ENCODE measurements at regions not wholly inside any gene's neighbourhood (a gene's known extent, or its start where the extent isn't known, plus 50 kb on each side); places are given as distances from the start of the nearest gene placed in this dataset.

DNA sequence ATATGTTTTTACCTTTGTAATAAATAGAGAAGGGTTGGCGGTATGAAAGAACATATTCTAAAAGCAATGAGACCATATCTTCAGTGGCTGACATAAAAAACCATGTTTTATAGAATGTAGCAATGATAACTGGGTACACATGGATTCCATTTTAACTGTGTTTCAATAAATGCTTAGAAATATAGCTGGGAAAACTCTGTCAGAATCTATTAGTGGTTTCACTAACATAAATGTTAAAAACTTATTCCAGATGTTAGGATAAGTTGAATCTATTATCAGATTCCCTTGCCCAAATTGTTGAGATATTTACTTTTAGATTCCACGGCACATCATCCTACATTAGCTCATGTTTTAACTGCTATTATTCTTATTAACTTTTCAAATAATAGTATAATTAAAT is 772.2 kb upstream of the ALCAM start:
- TF ChIP-seq, protein P1, sequence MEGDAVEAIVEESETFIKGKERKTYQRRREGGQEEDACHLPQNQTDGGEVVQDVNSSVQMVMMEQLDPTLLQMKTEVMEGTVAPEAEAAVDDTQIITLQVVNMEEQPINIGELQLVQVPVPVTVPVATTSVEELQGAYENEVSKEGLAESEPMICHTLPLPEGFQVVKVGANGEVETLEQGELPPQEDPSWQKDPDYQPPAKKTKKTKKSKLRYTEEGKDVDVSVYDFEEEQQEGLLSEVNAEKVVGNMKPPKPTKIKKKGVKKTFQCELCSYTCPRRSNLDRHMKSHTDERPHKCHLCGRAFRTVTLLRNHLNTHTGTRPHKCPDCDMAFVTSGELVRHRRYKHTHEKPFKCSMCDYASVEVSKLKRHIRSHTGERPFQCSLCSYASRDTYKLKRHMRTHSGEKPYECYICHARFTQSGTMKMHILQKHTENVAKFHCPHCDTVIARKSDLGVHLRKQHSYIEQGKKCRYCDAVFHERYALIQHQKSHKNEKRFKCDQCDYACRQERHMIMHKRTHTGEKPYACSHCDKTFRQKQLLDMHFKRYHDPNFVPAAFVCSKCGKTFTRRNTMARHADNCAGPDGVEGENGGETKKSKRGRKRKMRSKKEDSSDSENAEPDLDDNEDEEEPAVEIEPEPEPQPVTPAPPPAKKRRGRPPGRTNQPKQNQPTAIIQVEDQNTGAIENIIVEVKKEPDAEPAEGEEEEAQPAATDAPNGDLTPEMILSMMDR (conservative IDR thresholded peaks at IDR 0.05) = no peak
- H3K27ac Mint-ChIP-seq = no peak overlapping the region
- H3K4me1 Mint-ChIP-seq (ENCODE audit: unreplicated experiment) = peaks cover 8% of the 10 kb centered on the region
- no peak overlapping the region for H3K4me3 Mint-ChIP-seq
- no peaks in the 10 kb centered on the region for H3K27me3 Mint-ChIP-seq
- no peaks in the 10 kb centered on the region for H3K36me3 Mint-ChIP-seq
- H3K9me3 Mint-ChIP-seq = no peaks in the 10 kb centered on the region
- no peak for DNase-seq (ENCODE audit: extremely low spot score, unreplicated experiment)

DNA sequence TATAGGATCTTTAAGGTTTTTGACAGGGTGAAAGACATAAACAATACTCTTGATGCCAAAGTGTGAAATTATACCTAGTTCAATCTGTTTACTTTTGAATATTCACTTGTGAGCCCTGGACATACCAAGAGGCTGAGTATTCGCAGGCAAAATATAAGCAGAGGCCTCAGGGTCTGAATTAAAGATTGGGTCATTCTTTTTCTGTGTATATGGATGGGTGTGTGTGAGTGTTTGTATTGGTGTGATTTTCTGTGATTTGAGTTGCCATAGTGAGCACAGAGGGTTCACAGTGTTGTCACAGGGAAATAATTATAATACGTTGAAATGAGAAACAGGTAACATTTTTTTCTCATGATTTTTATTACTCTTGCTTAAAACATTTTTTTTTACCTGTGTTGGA is 770.7 kb upstream of the ALCAM start:
- H3K9me3 Mint-ChIP-seq = no peaks in the 10 kb centered on the region
- peaks cover 13% of the 10 kb centered on the region for H3K4me1 Mint-ChIP-seq (ENCODE audit: unreplicated experiment)
- no peaks in the 10 kb centered on the region for H3K27me3 Mint-ChIP-seq
- no peak for DNase-seq (ENCODE audit: extremely low spot score, unreplicated experiment)
- H3K27ac Mint-ChIP-seq = no peak overlapping the region
- no peak overlapping the region for H3K4me3 Mint-ChIP-seq
- no peaks in the 10 kb centered on the region for H3K36me3 Mint-ChIP-seq
- TF ChIP-seq, protein P1 (conservative IDR thresholded peaks at IDR 0.05) = no peak

DNA sequence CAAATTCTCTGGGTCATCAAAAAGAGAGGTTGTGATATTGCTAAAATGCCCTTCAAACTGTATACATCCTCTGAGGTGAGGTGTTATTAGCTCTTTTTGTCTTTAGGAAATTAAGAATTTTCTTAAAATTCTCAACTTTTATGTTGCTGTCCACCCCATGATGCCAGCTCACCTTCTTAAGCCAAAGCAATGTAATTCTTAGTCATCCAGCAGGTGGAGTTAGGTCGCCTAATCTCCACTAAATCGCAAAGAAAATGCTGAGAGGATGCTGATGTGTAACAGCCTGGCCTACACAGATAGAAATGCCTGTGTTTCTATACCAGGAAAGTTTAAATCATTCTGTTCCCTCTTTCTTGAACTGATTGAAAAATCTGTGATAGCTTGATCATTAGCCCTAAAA is 770.2 kb upstream of the ALCAM start:
- Mint-ChIP-seq H3K27ac (no peak overlapping the region), H3K9me3 (no peaks in the 10 kb centered on the region), H3K27me3 (no peaks in the 10 kb centered on the region), H3K4me1 (ENCODE audit: unreplicated experiment) (peaks cover 13% of the 10 kb centered on the region), H3K36me3 (no peaks in the 10 kb centered on the region), H3K4me3 (no peak overlapping the region)
- TF ChIP-seq, protein P1 (conservative IDR thresholded peaks at IDR 0.05) = peak; percentile 77
- DNase-seq (ENCODE audit: extremely low spot score, unreplicated experiment) = no peak

DNA sequence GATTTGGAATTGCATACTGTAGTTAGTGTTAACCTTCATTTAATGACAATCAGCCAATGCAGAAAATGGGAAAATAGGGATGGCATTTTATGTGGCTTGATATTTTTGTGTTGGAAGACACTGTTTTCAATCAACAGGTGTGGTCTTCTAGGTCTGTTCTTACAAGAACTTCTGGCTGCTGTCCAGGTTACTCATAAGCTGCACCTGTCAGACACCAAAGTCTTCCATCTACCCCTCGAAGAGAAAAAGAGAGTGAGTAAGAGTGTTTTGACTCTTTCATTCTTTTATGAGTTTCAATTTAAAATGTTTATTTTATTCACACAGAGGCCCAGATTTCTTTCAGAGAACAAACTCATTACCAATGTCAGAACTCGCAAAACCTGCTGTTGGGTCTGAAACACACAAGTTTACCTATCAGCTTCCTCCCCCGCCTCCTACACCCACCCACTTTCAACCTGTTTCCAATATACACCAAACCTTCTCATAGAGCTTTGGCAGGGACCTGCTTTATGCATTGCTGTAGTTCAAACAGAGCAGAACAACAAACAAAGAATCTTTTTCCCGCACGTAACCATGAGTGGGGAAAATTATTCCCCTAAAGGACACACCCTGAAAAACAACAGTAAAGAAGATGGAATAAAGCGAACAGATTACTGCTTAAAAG is 767.7 kb upstream of the ALCAM start:
- Mint-ChIP-seq H3K4me1 (ENCODE audit: unreplicated experiment) (peaks cover 13% of the 10 kb centered on the region), H3K9me3 (no peaks in the 10 kb centered on the region), H3K27ac (peak overlapping the region; percentile 62), H3K27me3 (no peaks in the 10 kb centered on the region), H3K36me3 (no peaks in the 10 kb centered on the region), H3K4me3 (peak overlapping the region; percentile 66)
- no peak for DNase-seq (ENCODE audit: extremely low spot score, unreplicated experiment)
- TF ChIP-seq, protein P1 (conservative IDR thresholded peaks at IDR 0.05) = no peak

DNA sequence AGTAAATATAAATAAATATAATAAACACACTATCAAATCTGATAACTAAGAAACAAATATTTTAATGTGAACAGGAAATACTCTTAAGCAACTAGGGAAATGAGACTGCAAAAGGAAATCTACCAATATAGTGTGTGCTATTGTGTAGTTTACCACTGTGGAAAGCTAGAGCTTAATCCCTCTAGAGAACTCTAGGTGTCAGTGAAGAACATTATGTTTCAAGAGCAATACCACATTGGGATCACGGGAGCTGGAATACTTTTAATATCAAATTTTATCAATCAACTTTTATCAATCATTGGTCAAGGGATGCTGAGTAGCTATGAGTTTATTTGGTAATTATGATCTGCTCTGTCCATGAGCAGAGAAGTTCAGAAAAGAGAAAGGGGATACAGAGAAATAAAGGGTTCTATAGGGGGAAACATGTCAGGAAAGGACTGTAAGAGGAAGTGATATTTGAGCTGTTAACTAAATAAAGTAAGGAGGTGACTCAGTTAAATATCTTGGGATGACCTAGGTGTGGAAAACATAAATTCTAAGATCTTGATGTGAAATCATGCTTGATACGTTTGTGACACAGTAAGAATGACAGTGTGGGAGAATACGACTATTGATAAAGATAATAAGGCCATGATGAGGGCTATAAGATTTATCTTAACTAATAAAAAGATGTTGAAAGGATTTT is 762.2 kb upstream of the ALCAM start:
- no peak for DNase-seq (ENCODE audit: extremely low spot score, unreplicated experiment)
- Mint-ChIP-seq H3K4me3 (no peak overlapping the region), H3K27ac (no peak overlapping the region), H3K4me1 (ENCODE audit: unreplicated experiment) (peaks cover 14% of the 10 kb centered on the region), H3K9me3 (peaks cover 17% of the 10 kb centered on the region), H3K36me3 (no peaks in the 10 kb centered on the region), H3K27me3 (no peaks in the 10 kb centered on the region)
- TF ChIP-seq, protein P1 (conservative IDR thresholded peaks at IDR 0.05) = peak; percentile 53

All from type B pancreatic cell (in vitro differentiated cells).